HUES64 (cell line): ENCODE measurements at regions not wholly inside any gene's neighbourhood (a gene's known extent, or its start where the extent isn't known, plus 50 kb on each side); places are given as distances from the start of the nearest gene placed in this dataset.
"Not testable (repeated sequence)": the region's sequence is repeated elsewhere in the genome, so short reads cannot be mapped to it uniquely, and the experiment has no call there.

Experiments
- H3K27ac ChIP-seq: 2 replicates; pipeline ENCODE4 v1.7.0; 2013; ENCODE audit warnings: low read depth, low read length, inconsistent platforms
- H3K27me3 ChIP-seq: 2 replicates; pipeline ENCODE4 v1.6.1; 2013; ENCODE audit warnings: mild to moderate bottlenecking, low read length; ENCODE audit not compliant: insufficient read depth
- H3K36me3 ChIP-seq: 2 replicates; pipeline ENCODE4 v1.6.1; 2013; ENCODE audit warnings: mild to moderate bottlenecking, low read length; ENCODE audit not compliant: insufficient read depth
- H3K4me1 ChIP-seq: 2 replicates; pipeline ENCODE4 v1.6.1; 2013; ENCODE audit warnings: mild to moderate bottlenecking, low read length, moderate library complexity; ENCODE audit not compliant: insufficient read depth
- H3K4me3 ChIP-seq: 2 replicates; pipeline ENCODE4 v1.5.1; 2013; ENCODE audit warnings: mild to moderate bottlenecking, low read length, moderate library complexity
- H3K9ac ChIP-seq: 2 replicates; pipeline ENCODE4 v1.6.1; 2013; ENCODE audit warnings: mild to moderate bottlenecking, low read depth, low read length
- H3K9me3 ChIP-seq: 2 replicates; pipeline ENCODE4 v1.6.1; 2013; ENCODE audit warnings: low read depth, low read length; ENCODE audit not compliant: insufficient read depth
- WGBS: fragments of 150-250, 120-280 bp; methylation state at CpG from one replicate; pipeline ENCODE4 v1.1.7; 2013; ENCODE audit warnings: missing lambda C conversion rate; 5-methylcytosine and 5-hydroxymethylcytosine counted together

- no peaks in the 10 kb centered on the region for H3K36me3 ChIP-seq
- 94% methylated on average over 5 of the region's 5 CpGs for WGBS
- no peak overlapping the region for H3K27ac ChIP-seq
- H3K9ac ChIP-seq: no peak overlapping the region
- no peaks in the 10 kb centered on the region for H3K4me1 ChIP-seq
- H3K4me3 ChIP-seq: no peak overlapping the region
- H3K27me3 ChIP-seq: no peaks in the 10 kb centered on the region
- H3K9me3 ChIP-seq: peaks cover 19% of the 10 kb centered on the region
These were observed 867.8 kb downstream of the AMY1C start for GRCh38 chr1:104617474-104617873.

GRCh38 chr1:104621221-104621620, 871.5 kb downstream of the AMY1C start:
- H3K27ac ChIP-seq: no peak overlapping the region
- H3K9me3 ChIP-seq: peaks cover 14% of the 10 kb centered on the region
- no peaks in the 10 kb centered on the region for H3K36me3 ChIP-seq
- H3K4me3 ChIP-seq: no peak overlapping the region
- WGBS: 87% methylated on average over 2 of the region's 2 CpGs
- H3K9ac ChIP-seq: no peak overlapping the region
- H3K4me1 ChIP-seq: no peaks in the 10 kb centered on the region
- H3K27me3 ChIP-seq: no peaks in the 10 kb centered on the region

GRCh38 chr1:104624538-104624937, 874.8 kb downstream of the AMY1C start:
- Histone ChIP-seq H3K4me3 (no peak overlapping the region), H3K27ac (no peak overlapping the region), H3K4me1 (no peaks in the 10 kb centered on the region), H3K27me3 (no peaks in the 10 kb centered on the region), H3K36me3 (no peaks in the 10 kb centered on the region), H3K9me3 (no peaks in the 10 kb centered on the region), H3K9ac (no peak overlapping the region)
- no CpG with 5 or more reads among the region's 1 CpG for WGBS

- Histone ChIP-seq H3K27me3 (no peaks in the 10 kb centered on the region), H3K9ac (no peak overlapping the region), H3K4me1 (no peaks in the 10 kb centered on the region), H3K4me3 (no peak overlapping the region), H3K27ac (no peak overlapping the region), H3K36me3 (no peaks in the 10 kb centered on the region), H3K9me3 (no peaks in the 10 kb centered on the region)
- WGBS: 90% methylated on average over 1 of the region's 1 CpG
These were observed 879.9 kb downstream of the AMY1C start for GRCh38 chr1:104629589-104629988.

GRCh38 chr1:104630567-104631149, 881.0 kb downstream of the AMY1C start:
- WGBS: 93% methylated on average over 4 of the region's 5 CpGs
- no peaks in the 10 kb centered on the region for H3K4me1 ChIP-seq
- no peaks in the 10 kb centered on the region for H3K9me3 ChIP-seq
- no peak overlapping the region for H3K9ac ChIP-seq
- H3K27me3 ChIP-seq: no peaks in the 10 kb centered on the region
- no peaks in the 10 kb centered on the region for H3K36me3 ChIP-seq
- H3K27ac ChIP-seq: no peak overlapping the region
- H3K4me3 ChIP-seq: no peak overlapping the region

- Histone ChIP-seq H3K4me3 (no peak overlapping the region), H3K36me3 (no peaks in the 10 kb centered on the region), H3K27ac (no peak overlapping the region), H3K4me1 (no peaks in the 10 kb centered on the region), H3K27me3 (no peaks in the 10 kb centered on the region), H3K9ac (no peak overlapping the region), H3K9me3 (no peaks in the 10 kb centered on the region)
These were observed 886.9 kb downstream of the AMY1C start for GRCh38 chr1:104636581-104636980.

- Histone ChIP-seq H3K9me3 (no peaks in the 10 kb centered on the region), H3K9ac (no peak overlapping the region), H3K27ac (no peak overlapping the region), H3K4me3 (no peak overlapping the region), H3K27me3 (no peaks in the 10 kb centered on the region), H3K4me1 (no peaks in the 10 kb centered on the region), H3K36me3 (no peaks in the 10 kb centered on the region)
These were observed 896.5 kb downstream of the AMY1C start for GRCh38 chr1:104646233-104646632.

- Histone ChIP-seq H3K4me1 (no peaks in the 10 kb centered on the region), H3K4me3 (no peak overlapping the region), H3K9me3 (no peaks in the 10 kb centered on the region), H3K9ac (no peak overlapping the region), H3K27ac (no peak overlapping the region), H3K36me3 (no peaks in the 10 kb centered on the region), H3K27me3 (no peaks in the 10 kb centered on the region)
- WGBS: 12% methylated on average over 1 of the region's 1 CpG
These were observed 898.6 kb downstream of the AMY1C start for GRCh38 chr1:104648269-104648691.

GRCh38 chr1:104664374-104664773, 914.7 kb downstream of the AMY1C start:
- not testable (repeated sequence) for H3K4me3 ChIP-seq, H3K27ac ChIP-seq, H3K36me3 ChIP-seq, H3K9me3 ChIP-seq, H3K27me3 ChIP-seq, H3K4me1 ChIP-seq, H3K9ac ChIP-seq
- 72% methylated on average over 24 of the region's 24 CpGs for WGBS

GRCh38 chr1:104665300-104665699, 915.6 kb downstream of the AMY1C start:
- no peaks in the 10 kb centered on the region for H3K4me1 ChIP-seq
- H3K27me3 ChIP-seq: no peaks in the 10 kb centered on the region
- H3K4me3 ChIP-seq: no peak overlapping the region
- no peaks in the 10 kb centered on the region for H3K36me3 ChIP-seq
- no peaks in the 10 kb centered on the region for H3K9me3 ChIP-seq
- no peak overlapping the region for H3K9ac ChIP-seq
- H3K27ac ChIP-seq: no peak overlapping the region

GRCh38 chr1:104671684-104672353, 922.1 kb downstream of the AMY1C start:
- no peaks in the 10 kb centered on the region for H3K4me1 ChIP-seq
- no peaks in the 10 kb centered on the region for H3K36me3 ChIP-seq
- H3K27ac ChIP-seq: no peak overlapping the region
- 81% methylated on average over 12 of the region's 12 CpGs for WGBS
- no peaks in the 10 kb centered on the region for H3K9me3 ChIP-seq
- H3K9ac ChIP-seq: no peak overlapping the region
- H3K4me3 ChIP-seq: no peak overlapping the region
- no peaks in the 10 kb centered on the region for H3K27me3 ChIP-seq

- no peaks in the 10 kb centered on the region for H3K9me3 ChIP-seq
- no peak overlapping the region for H3K4me3 ChIP-seq
- H3K4me1 ChIP-seq: no peaks in the 10 kb centered on the region
- H3K27me3 ChIP-seq: no peaks in the 10 kb centered on the region
- H3K36me3 ChIP-seq: no peaks in the 10 kb centered on the region
- H3K27ac ChIP-seq: no peak overlapping the region
- no peak overlapping the region for H3K9ac ChIP-seq
- WGBS: 100% methylated on average over 1 of the region's 1 CpG
These were observed 949.7 kb downstream of the AMY1C start for GRCh38 chr1:104699433-104699832.
